ENCODE measurements at regions not wholly inside any gene's neighbourhood (a gene's known extent, or its start where the extent isn't known, plus 50 kb on each side); places are given as distances from the start of the nearest gene placed in this dataset.

DNA sequence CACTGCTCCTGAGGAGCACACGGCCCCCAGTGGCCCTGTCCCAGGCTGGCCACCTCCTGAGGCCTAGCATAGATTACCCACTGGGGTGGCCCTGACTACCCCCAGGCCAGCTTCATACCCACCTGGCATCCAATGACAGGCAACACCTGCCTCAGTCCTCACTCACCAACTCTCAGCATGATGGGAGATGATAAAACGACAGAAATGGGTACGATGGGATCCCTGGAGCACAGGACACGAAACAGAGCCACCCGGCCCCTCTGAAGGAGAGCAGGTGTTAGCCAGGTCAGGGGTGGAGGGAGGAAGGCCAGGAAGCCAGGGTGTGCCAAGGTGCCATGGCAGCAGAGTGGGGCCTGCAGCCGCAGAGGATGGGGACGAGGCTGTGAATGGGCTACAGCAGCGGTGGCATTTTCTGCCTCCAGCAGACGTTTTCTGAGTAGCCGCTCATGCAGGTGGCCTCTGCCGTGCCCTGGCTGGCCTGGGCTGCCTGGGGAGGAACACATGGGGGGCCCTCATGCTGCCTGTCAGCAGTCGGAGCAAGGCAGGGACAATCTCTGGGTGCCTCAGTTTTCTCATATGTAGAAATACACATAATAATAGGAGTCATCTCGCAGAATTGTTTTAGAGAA, 50.2 kb upstream of the FGF3 start:
- Histone ChIP-seq H3K27me3 (peaks cover 27% of the 10 kb centered on the region), H3K27ac (no peak overlapping the region), H3K9me3 (no peaks in the 10 kb centered on the region), H3K4me3 (no peak overlapping the region), H3K36me3 (no peaks in the 10 kb centered on the region), H3K4me1 (no peaks in the 10 kb centered on the region)
- intact Hi-C loops (cut with DNase I; ENCODE audit: low total_unique reads) (no loop called here), in situ Hi-C loops (cut with MboI; ENCODE audit: low pct_ligation_motif_present in 1 of 4, low pct_unique_long_range_greater_than_20kb in 1 of 4, low sequenced_read_pairs in 3 of 4) (no loop called here)
- no peak for TF ChIP-seq EP300 (IDR thresholded peaks at IDR 0.05; ENCODE audit: low read depth)
- TF ChIP-seq, protein P1, sequence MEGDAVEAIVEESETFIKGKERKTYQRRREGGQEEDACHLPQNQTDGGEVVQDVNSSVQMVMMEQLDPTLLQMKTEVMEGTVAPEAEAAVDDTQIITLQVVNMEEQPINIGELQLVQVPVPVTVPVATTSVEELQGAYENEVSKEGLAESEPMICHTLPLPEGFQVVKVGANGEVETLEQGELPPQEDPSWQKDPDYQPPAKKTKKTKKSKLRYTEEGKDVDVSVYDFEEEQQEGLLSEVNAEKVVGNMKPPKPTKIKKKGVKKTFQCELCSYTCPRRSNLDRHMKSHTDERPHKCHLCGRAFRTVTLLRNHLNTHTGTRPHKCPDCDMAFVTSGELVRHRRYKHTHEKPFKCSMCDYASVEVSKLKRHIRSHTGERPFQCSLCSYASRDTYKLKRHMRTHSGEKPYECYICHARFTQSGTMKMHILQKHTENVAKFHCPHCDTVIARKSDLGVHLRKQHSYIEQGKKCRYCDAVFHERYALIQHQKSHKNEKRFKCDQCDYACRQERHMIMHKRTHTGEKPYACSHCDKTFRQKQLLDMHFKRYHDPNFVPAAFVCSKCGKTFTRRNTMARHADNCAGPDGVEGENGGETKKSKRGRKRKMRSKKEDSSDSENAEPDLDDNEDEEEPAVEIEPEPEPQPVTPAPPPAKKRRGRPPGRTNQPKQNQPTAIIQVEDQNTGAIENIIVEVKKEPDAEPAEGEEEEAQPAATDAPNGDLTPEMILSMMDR (IDR thresholded peaks at IDR 0.05) = no peak
- TF ChIP-seq POLR2AphosphoS5 (IDR thresholded peaks at IDR 0.05) = no peak
- no peak for TF ChIP-seq POLR2A (IDR thresholded peaks at IDR 0.05)
- DNase-seq = no peak
- WGBS, 2 donors (ENCODE audit: low coverage in 1 of 2) = 86 to 89% methylated on average over 3 to 13 of the region's 13 CpGs

DNA sequence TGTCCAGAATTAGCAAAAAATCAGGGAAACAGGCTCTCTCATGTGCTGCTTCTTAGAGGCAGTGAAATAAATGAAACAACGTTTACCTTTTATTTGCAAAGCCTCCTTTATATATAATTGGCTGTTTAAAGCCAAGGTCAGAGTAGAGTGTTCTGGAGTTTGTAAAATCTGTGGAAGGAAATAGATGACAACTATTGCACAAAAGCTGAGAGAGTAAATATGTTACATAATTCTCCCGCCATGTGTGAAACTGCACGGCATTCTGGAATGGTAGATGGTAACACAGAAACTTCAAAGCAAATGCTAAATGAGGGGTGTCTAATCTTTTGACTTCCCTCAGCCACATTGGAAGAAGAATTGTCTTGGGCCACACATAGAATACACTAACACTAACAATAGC, 51.5 kb upstream of the FGF3 start:
- intact Hi-C loops (cut with DNase I; ENCODE audit: low total_unique reads) = no loop called here
- Histone ChIP-seq H3K4me3 (no peak overlapping the region), H3K36me3 (no peaks in the 10 kb centered on the region), H3K27me3 (peaks cover 21% of the 10 kb centered on the region), H3K4me1 (no peaks in the 10 kb centered on the region), H3K9me3 (no peaks in the 10 kb centered on the region), H3K27ac (no peak overlapping the region)
- no peak for TF ChIP-seq EP300 (IDR thresholded peaks at IDR 0.05; ENCODE audit: low read depth)
- TF ChIP-seq POLR2A (IDR thresholded peaks at IDR 0.05) = no peak
- TF ChIP-seq POLR2AphosphoS5 (IDR thresholded peaks at IDR 0.05) = peak in 1 of 3 donors; percentile 62
- TF ChIP-seq, protein P1 (IDR thresholded peaks at IDR 0.05) = no peak
- in situ Hi-C loops (cut with MboI; ENCODE audit: low pct_ligation_motif_present in 1 of 4, low pct_unique_long_range_greater_than_20kb in 1 of 4, low sequenced_read_pairs in 3 of 4) = no loop called here
- DNase-seq = no peak
- 40 to 44% methylated on average over 3 of the region's 3 CpGs for WGBS, 2 donors (ENCODE audit: low coverage in 1 of 2)

DNA sequence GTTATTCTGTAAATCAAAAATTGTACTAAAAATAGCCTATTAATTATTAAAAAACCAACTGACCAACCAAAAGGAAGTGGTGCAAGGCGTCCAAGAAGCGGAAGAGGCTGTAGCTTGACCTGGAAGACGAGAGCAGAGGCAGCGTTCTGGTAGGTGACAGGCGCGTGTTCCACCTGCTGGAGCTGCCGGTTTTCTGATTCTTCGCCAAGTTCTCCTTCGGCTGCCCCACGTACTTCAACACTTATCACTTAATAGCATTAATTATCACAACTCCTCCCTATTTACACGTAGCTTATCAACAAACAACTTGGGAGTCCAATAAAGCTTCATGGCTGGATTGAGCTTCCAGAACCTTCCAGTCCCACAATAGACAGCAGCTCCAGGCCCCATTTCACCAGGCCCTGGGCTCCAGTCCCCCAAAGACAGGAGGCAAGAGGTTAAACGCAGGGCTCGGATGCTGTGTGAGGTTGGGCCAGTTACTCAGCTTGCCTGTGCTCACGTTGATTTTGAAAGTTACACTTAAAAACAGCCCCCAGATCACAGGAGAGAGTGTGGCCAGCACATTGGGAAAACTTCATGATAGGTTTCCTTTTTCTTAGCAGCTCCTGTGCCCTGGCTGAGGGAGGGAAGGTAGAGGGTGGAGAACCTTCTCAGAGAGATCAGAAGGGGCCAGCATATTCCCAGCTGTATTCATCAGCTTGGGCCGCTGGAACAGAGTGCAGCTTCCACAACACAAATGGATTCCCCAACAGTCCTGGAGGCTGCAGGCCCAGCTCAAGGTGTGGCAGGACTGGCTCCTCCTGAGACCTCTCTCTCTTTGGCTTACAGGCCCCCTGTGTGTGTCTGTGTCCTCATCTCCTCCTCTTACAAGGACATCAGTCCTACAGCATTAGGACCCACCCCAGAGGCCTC, 54.2 kb upstream of the FGF3 start:
- Histone ChIP-seq H3K4me3 (no peak overlapping the region), H3K27me3 (peaks cover 9% of the 10 kb centered on the region), H3K27ac (no peak overlapping the region), H3K36me3 (no peaks in the 10 kb centered on the region), H3K9me3 (no peaks in the 10 kb centered on the region), H3K4me1 (no peaks in the 10 kb centered on the region)
- in situ Hi-C loops (cut with MboI; ENCODE audit: low pct_ligation_motif_present in 1 of 4, low pct_unique_long_range_greater_than_20kb in 1 of 4, low sequenced_read_pairs in 3 of 4) = no loop called here
- WGBS, 2 donors (ENCODE audit: low coverage in 1 of 2) = 88 to 94% methylated on average over 10 to 15 of the region's 15 CpGs
- TF ChIP-seq, protein P1 (IDR thresholded peaks at IDR 0.05) = no peak
- TF ChIP-seq POLR2A (IDR thresholded peaks at IDR 0.05) (no peak), EP300 (IDR thresholded peaks at IDR 0.05; ENCODE audit: low read depth) (no peak), POLR2AphosphoS5 (IDR thresholded peaks at IDR 0.05) (no peak)
- DNase-seq = no peak
- intact Hi-C loops (cut with DNase I; ENCODE audit: low total_unique reads) = no loop called here

DNA sequence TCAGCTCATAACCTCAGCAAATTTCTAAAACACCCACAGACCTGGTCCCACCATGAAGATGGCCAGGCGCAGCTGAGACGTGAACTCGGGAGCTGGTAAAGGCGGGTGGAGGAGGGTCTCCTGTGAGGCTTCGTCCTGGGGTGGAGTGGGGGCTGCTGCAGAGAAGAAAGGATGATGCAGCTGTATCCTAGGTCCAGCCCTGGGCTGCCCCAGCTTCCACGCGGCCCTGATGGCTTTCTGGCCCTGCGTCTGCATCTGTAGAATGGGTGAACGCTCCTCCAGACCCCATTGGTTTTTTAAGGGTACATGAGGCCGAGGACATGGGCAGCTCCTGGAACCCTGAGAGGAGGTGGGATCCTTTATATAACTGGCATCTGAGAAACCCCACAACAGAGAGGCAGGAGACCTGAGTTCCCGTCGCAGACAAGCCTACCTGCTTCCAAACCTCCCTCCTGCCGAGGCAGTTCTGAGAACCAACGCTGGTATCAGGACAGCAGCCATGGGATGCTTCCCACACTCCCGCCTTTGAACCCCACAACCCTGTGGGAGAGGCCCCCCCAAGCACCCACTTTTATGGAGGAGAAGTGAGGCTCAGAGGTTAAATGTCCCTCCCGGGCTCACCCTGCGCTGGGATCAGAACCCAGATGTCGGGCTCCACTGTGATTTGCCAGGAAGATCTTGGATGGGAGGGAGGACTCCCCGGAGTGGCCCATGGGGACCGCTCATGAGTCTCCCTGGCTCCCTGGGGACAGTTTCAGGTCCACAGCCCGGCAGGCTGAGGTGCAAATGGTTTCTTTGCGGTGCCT, 55.2 kb upstream of the FGF3 start:
- TF ChIP-seq POLR2A (IDR thresholded peaks at IDR 0.05) (no peak), EP300 (IDR thresholded peaks at IDR 0.05; ENCODE audit: low read depth) (no peak), POLR2AphosphoS5 (IDR thresholded peaks at IDR 0.05) (no peak)
- TF ChIP-seq, protein P1 (IDR thresholded peaks at IDR 0.05) = no peak
- intact Hi-C loops (cut with DNase I; ENCODE audit: low total_unique reads) (no loop called here), in situ Hi-C loops (cut with MboI; ENCODE audit: low pct_ligation_motif_present in 1 of 4, low pct_unique_long_range_greater_than_20kb in 1 of 4, low sequenced_read_pairs in 3 of 4) (no loop called here)
- Histone ChIP-seq H3K9me3 (no peaks in the 10 kb centered on the region), H3K27me3 (peaks cover 4% of the 10 kb centered on the region), H3K4me3 (no peak overlapping the region), H3K27ac (no peak overlapping the region), H3K36me3 (no peaks in the 10 kb centered on the region), H3K4me1 (no peaks in the 10 kb centered on the region)
- DNase-seq = peak; percentile 0
- WGBS, 2 donors (ENCODE audit: low coverage in 1 of 2) = 82% methylated on average over 22 of the region's 22 CpGs; no CpG with 5 or more reads in 1 of the 2 donors
